IMR-90 (cell line): ENCODE measurements at regions not wholly inside any gene's neighbourhood (a gene's known extent, or its start where the extent isn't known, plus 50 kb on each side); places are given as distances from the start of the nearest gene placed in this dataset.

Experiments
- CTCF ChIP-seq: conservative IDR thresholded peaks from 2 replicates; pipeline ENCODE4 v1.5.1; 2012; ENCODE audit warnings: mild to moderate bottlenecking, low read depth, low read length, improper control_type of control experiment
- POLR2A ChIP-seq: IDR thresholded peaks from 2 replicates; pipeline ENCODE4 v1.6.1; 2012; ENCODE audit warnings: mild to moderate bottlenecking, low read depth, low read length
- RAD21 ChIP-seq: IDR thresholded peaks from 2 replicates; pipeline ENCODE4 v1.6.1; 2012; ENCODE audit warnings: low read length, improper control_type of control experiment

GRCh38 chr13:74623761-74624160, 489.6 kb upstream of the KLF12 start:
- TF ChIP-seq CTCF: no peak
- no peak for TF ChIP-seq POLR2A
- TF ChIP-seq RAD21: no peak
